ENCODE measurements at regions not wholly inside any gene's neighbourhood (a gene's known extent, or its start where the extent isn't known, plus 50 kb on each side); places are given as distances from the start of the nearest gene placed in this dataset.
"Not testable (repeated sequence)": the region's sequence is repeated elsewhere in the genome, so short reads cannot be mapped to it uniquely, and the experiment has no call there.

GRCh38 chr2:216934151-216934550 is 74.3 kb upstream of the TNP1 start:
- TF ChIP-seq CTCF (IDR thresholded peaks at IDR 0.05; ENCODE audit: control insufficient read depth, insufficient read depth, low read depth, low read length, missing control alignments) = peak; percentile 1
- no peak for DNase-seq (ENCODE audit: low read depth)
- H3K4me3 ChIP-seq (ENCODE audit: control insufficient read depth, low read depth, low read length) = no peak overlapping the region

GRCh38 chr2:216932863-216933548 is 73.1 kb upstream of the TNP1 start:
- TF ChIP-seq CTCF (IDR thresholded peaks at IDR 0.05; ENCODE audit: control insufficient read depth, insufficient read depth, low read depth, low read length, missing control alignments) = no peak
- H3K4me3 ChIP-seq (ENCODE audit: control insufficient read depth, low read depth, low read length) = no peak overlapping the region
- no peak for DNase-seq (ENCODE audit: low read depth)

- DNase-seq (ENCODE audit: low read depth) = no peak
- no peak overlapping the region for H3K4me3 ChIP-seq (ENCODE audit: control insufficient read depth, low read depth, low read length)
- no peak for TF ChIP-seq CTCF (IDR thresholded peaks at IDR 0.05; ENCODE audit: control insufficient read depth, insufficient read depth, low read depth, low read length, missing control alignments)
Observed at GRCh38 chr2:216932113-216932862, 72.4 kb upstream of the TNP1 start.

GRCh38 chr2:216930716-216931115 is 70.9 kb upstream of the TNP1 start:
- no peak overlapping the region for H3K4me3 ChIP-seq (ENCODE audit: control insufficient read depth, low read depth, low read length)
- DNase-seq (ENCODE audit: low read depth) = no peak
- no peak for TF ChIP-seq CTCF (IDR thresholded peaks at IDR 0.05; ENCODE audit: control insufficient read depth, insufficient read depth, low read depth, low read length, missing control alignments)

GRCh38 chr2:216929338-216929737 is 69.5 kb upstream of the TNP1 start:
- H3K4me3 ChIP-seq (ENCODE audit: control insufficient read depth, low read depth, low read length); DNase-seq (ENCODE audit: low read depth): not testable (repeated sequence)

GRCh38 chr2:216927163-216927562 is 67.3 kb upstream of the TNP1 start:
- TF ChIP-seq CTCF (IDR thresholded peaks at IDR 0.05; ENCODE audit: control insufficient read depth, insufficient read depth, low read depth, low read length, missing control alignments) = no peak
- no peak overlapping the region for H3K4me3 ChIP-seq (ENCODE audit: control insufficient read depth, low read depth, low read length)
- no peak for DNase-seq (ENCODE audit: low read depth)

GRCh38 chr2:216925636-216926366 is 65.9 kb upstream of the TNP1 start:
- no peak for DNase-seq (ENCODE audit: low read depth)
- no peak overlapping the region for H3K4me3 ChIP-seq (ENCODE audit: control insufficient read depth, low read depth, low read length)
- no peak for TF ChIP-seq CTCF (IDR thresholded peaks at IDR 0.05; ENCODE audit: control insufficient read depth, insufficient read depth, low read depth, low read length, missing control alignments)
